ENCODE measurements at regions not wholly inside any gene's neighbourhood (a gene's known extent, or its start where the extent isn't known, plus 50 kb on each side); places are given as distances from the start of the nearest gene placed in this dataset.

DNA sequence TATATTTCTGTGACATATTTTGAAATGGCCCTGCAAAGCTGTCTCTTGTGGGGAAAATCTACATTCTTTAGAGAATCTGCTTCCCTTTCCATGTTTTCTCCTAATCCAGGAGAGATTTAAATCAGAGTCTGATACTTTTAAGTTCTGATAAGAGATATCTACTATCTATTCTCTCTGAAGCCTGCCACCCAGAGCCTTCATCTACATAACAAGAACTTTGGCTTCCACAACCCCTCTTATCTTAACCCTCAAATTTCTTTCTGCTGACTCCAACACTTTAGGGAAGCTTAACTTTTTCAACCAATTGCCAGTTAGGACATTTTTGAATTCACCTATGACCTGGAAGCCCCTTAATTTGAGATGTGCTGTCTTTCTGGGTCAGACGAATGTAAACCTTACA is 965.2 kb downstream of the TBC1D22A start:
- DNase-seq (no peak), ATAC-seq (no peak)
- H3K4me1 Mint-ChIP-seq = no peaks in the 10 kb centered on the region
- no peaks in the 10 kb centered on the region for H3K36me3 Mint-ChIP-seq
- no peaks in the 10 kb centered on the region for H3K36me3 ChIP-seq (ENCODE audit: control insufficient read depth, insufficient read depth, low read length)
- H3K27me3 ChIP-seq (ENCODE audit: control insufficient read depth, insufficient read depth, low read length) = no peaks in the 10 kb centered on the region
- no CpG with 5 or more reads among the region's 1 CpG for WGBS (ENCODE audit: insufficient coverage)
- no peak overlapping the region for H3K27ac ChIP-seq (ENCODE audit: low read length)
- H3K4me3 ChIP-seq (ENCODE audit: low read length) = no peak overlapping the region
- H3K27me3 Mint-ChIP-seq (ENCODE audit: low read depth in 2 of 2) = peaks cover 14 to 27% of the 10 kb centered on the region in 2 donors
- H3K9me3 ChIP-seq (ENCODE audit: control insufficient read depth, insufficient read depth, low read length) = no peaks in the 10 kb centered on the region
- H3K4me1 ChIP-seq (ENCODE audit: control insufficient read depth, insufficient read depth, low read length) = no peaks in the 10 kb centered on the region
- H3K27ac Mint-ChIP-seq = no peak overlapping the region
- H3K4me3 Mint-ChIP-seq = no peak overlapping the region
- intact Hi-C loops (cut with micrococcal nuclease) = no loop called here
- TF ChIP-seq, protein P1, sequence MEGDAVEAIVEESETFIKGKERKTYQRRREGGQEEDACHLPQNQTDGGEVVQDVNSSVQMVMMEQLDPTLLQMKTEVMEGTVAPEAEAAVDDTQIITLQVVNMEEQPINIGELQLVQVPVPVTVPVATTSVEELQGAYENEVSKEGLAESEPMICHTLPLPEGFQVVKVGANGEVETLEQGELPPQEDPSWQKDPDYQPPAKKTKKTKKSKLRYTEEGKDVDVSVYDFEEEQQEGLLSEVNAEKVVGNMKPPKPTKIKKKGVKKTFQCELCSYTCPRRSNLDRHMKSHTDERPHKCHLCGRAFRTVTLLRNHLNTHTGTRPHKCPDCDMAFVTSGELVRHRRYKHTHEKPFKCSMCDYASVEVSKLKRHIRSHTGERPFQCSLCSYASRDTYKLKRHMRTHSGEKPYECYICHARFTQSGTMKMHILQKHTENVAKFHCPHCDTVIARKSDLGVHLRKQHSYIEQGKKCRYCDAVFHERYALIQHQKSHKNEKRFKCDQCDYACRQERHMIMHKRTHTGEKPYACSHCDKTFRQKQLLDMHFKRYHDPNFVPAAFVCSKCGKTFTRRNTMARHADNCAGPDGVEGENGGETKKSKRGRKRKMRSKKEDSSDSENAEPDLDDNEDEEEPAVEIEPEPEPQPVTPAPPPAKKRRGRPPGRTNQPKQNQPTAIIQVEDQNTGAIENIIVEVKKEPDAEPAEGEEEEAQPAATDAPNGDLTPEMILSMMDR (IDR thresholded peaks at IDR 0.05) = no peak
- no peaks in the 10 kb centered on the region for H3K9me3 Mint-ChIP-seq

GRCh38 chr22:47724751-47725150 is 962.3 kb downstream of the TBC1D22A start:
- Mint-ChIP-seq H3K9me3 (no peaks in the 10 kb centered on the region), H3K4me1 (no peaks in the 10 kb centered on the region), H3K4me3 (no peak overlapping the region), H3K36me3 (no peaks in the 10 kb centered on the region), H3K27me3 (ENCODE audit: low read depth in 2 of 2) (peaks cover 17 to 43% of the 10 kb centered on the region in 2 donors), H3K27ac (no peak overlapping the region)
- intact Hi-C loops (cut with micrococcal nuclease) = no loop called here
- no peak overlapping the region for H3K4me3 ChIP-seq (ENCODE audit: low read length)
- no peaks in the 10 kb centered on the region for H3K4me1 ChIP-seq (ENCODE audit: control insufficient read depth, insufficient read depth, low read length)
- TF ChIP-seq, protein P1 (IDR thresholded peaks at IDR 0.05) = no peak
- H3K36me3 ChIP-seq (ENCODE audit: control insufficient read depth, insufficient read depth, low read length) = no peaks in the 10 kb centered on the region
- H3K27me3 ChIP-seq (ENCODE audit: control insufficient read depth, insufficient read depth, low read length) = peaks cover 2% of the 10 kb centered on the region
- 66% methylated on average over 2 of the region's 2 CpGs for WGBS (ENCODE audit: insufficient coverage)
- H3K9me3 ChIP-seq (ENCODE audit: control insufficient read depth, insufficient read depth, low read length) = no peaks in the 10 kb centered on the region
- H3K27ac ChIP-seq (ENCODE audit: low read length) = no peak overlapping the region
- ATAC-seq (no peak), DNase-seq (no peak)

- DNase-seq = no peak
- no peaks in the 10 kb centered on the region for H3K36me3 Mint-ChIP-seq
- intact Hi-C loops (cut with micrococcal nuclease) = no loop called here
- Histone ChIP-seq H3K27me3 (ENCODE audit: control insufficient read depth, insufficient read depth, low read length) (peaks cover 2% of the 10 kb centered on the region), H3K4me1 (ENCODE audit: control insufficient read depth, insufficient read depth, low read length) (no peaks in the 10 kb centered on the region), H3K27ac (ENCODE audit: low read length) (no peak overlapping the region), H3K4me3 (ENCODE audit: low read length) (no peak overlapping the region), H3K36me3 (ENCODE audit: control insufficient read depth, insufficient read depth, low read length) (no peaks in the 10 kb centered on the region), H3K9me3 (ENCODE audit: control insufficient read depth, insufficient read depth, low read length) (no peaks in the 10 kb centered on the region)
- 64% methylated on average over 5 of the region's 5 CpGs for WGBS (ENCODE audit: insufficient coverage)
- no peak overlapping the region for H3K27ac Mint-ChIP-seq
- no peaks in the 10 kb centered on the region for H3K9me3 Mint-ChIP-seq
- no peak overlapping the region for H3K4me3 Mint-ChIP-seq
- TF ChIP-seq, protein P1 (IDR thresholded peaks at IDR 0.05) = no peak
- peaks cover 20 to 44% of the 10 kb centered on the region in 2 donors for H3K27me3 Mint-ChIP-seq (ENCODE audit: low read depth in 2 of 2)
- H3K4me1 Mint-ChIP-seq = no peaks in the 10 kb centered on the region
- no peak for ATAC-seq
Measured at GRCh38 chr22:47724030-47724429, 961.6 kb downstream of the TBC1D22A start.

GRCh38 chr22:47718337-47718736 is 955.9 kb downstream of the TBC1D22A start:
- H3K27ac Mint-ChIP-seq = no peak overlapping the region
- DNase-seq = no peak
- Histone ChIP-seq H3K27me3 (ENCODE audit: control insufficient read depth, insufficient read depth, low read length) (peaks cover 2% of the 10 kb centered on the region), H3K4me3 (ENCODE audit: low read length) (no peak overlapping the region), H3K9me3 (ENCODE audit: control insufficient read depth, insufficient read depth, low read length) (no peaks in the 10 kb centered on the region), H3K36me3 (ENCODE audit: control insufficient read depth, insufficient read depth, low read length) (no peaks in the 10 kb centered on the region), H3K4me1 (ENCODE audit: control insufficient read depth, insufficient read depth, low read length) (no peaks in the 10 kb centered on the region), H3K27ac (ENCODE audit: low read length) (no peak overlapping the region)
- H3K4me3 Mint-ChIP-seq = no peak overlapping the region
- H3K9me3 Mint-ChIP-seq = no peaks in the 10 kb centered on the region
- TF ChIP-seq, protein P1 (IDR thresholded peaks at IDR 0.05) = no peak
- no peak for ATAC-seq
- no peaks in the 10 kb centered on the region for H3K4me1 Mint-ChIP-seq
- peaks cover 10 to 22% of the 10 kb centered on the region in 2 donors for H3K27me3 Mint-ChIP-seq (ENCODE audit: low read depth in 2 of 2)
- intact Hi-C loops (cut with micrococcal nuclease) = no loop called here
- H3K36me3 Mint-ChIP-seq = no peaks in the 10 kb centered on the region
- WGBS (ENCODE audit: insufficient coverage) = 74% methylated on average over 3 of the region's 3 CpGs
